HG02943 (cell line): ENCODE measurements at regions not wholly inside any gene's neighbourhood (a gene's known extent, or its start where the extent isn't known, plus 50 kb on each side); places are given as distances from the start of the nearest gene placed in this dataset.
A peak's percentile ranks its signal among the peaks of the same experiment; 100 is the strongest.

Experiments
- ATAC-seq: cut with Tn5 transposase; IDR thresholded peaks from one replicate; pipeline ENCODE4 v1.9.1; 2021; ENCODE audit warnings: mild to moderate bottlenecking, low read depth, moderate library complexity; ENCODE audit not compliant: unreplicated experiment

DNA sequence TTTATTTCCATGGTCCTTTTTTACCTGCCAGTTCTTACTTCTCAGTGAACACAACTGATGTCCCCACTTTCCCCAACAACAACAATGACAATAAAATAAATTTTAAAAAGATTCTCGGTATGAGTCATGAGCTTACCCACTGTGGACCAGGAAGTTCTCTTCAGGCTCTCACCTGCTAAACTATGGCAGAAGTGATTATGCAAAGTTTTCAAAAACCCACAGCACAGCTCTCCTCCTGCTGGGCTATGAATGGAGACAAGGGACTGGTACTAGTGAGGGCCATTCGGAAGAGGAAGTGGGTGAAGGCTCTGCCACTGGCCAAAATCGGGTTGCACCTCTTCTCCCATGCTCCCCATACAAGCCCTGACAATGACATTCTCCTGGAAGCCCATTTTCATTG lies 429.4 kb downstream of the PIK3R1 start:
- peak; percentile 98 for ATAC-seq

DNA sequence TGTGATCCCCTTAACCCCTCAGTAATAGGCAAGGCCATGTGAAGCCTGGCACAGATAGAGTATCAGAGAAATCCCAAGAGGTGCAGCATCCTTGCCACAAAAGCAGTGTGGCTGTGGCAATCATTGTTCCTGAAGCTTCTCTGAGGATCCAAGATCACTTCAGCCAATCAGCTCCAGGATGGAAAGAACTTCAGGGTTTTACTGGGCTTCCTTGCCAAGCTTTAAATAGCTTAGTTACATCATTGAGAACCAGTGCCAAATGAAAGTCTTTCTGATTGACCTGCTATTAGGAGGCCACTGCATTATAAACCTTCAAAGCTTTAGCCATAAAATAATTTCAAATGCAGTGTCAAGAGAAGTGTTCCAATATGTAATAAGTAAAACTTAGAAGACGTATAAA lies 430.6 kb downstream of the PIK3R1 start:
- no peak for ATAC-seq

DNA sequence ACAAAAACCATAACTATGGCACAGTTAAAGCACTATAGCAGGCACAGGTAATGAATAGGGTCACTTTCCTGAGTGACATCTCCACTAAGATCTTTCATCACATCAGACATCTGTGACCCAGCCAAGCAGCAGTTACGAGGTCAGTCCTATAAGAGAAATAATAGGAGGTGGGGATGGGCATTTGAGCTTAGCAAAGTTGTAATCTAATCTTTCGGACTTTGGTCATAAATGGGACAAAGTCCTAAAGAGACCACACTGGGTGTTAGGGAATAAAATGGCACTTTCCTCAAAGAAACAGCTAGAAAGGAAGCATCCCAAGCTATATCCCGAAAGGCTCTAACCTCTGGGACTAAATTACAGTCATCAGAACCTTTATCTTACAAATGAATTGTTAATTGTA lies 432.2 kb downstream of the PIK3R1 start:
- ATAC-seq = no peak

DNA sequence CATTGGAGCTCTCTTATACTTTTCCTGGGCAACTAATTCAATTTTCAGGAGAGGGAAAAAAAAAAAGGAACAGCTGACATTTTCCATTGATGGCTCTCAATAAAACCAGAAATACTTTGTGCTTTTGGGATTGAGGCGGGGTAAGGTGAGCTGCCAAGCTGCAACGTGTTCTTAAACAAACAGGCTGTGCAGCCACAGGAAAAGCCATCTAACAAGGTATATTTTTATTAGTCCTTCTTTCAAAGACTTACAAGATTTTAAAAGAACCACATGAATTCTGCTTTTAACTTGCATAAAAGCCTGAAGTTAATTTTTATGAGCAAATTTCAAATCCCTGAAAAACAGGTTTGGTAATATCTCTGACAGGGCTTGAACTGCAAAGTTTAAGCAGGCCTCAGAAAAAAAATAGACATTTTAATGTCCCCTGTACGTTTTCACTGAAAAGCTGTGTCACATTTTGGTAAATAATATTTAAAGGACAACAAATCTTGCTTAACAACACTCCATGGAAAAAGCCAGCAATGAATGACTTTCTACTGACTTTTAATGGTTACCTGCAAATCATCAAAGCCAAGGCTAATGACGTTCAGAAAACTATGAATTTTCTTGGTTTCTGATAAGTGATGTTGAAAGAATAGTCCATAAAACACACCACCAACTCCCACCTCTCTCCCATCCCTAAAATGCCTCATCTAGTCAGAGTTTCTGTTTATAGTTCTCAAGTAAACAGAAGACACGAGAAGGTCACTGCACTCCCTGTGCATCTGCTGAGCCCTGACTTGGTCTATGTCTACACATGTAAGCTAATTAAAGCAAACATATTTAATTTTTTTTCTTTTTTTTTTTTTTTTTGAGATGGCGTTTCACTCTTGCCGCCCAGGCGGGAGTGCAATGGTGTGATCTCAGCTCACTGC lies 433.6 kb downstream of the PIK3R1 start:
- ATAC-seq = no peak

DNA sequence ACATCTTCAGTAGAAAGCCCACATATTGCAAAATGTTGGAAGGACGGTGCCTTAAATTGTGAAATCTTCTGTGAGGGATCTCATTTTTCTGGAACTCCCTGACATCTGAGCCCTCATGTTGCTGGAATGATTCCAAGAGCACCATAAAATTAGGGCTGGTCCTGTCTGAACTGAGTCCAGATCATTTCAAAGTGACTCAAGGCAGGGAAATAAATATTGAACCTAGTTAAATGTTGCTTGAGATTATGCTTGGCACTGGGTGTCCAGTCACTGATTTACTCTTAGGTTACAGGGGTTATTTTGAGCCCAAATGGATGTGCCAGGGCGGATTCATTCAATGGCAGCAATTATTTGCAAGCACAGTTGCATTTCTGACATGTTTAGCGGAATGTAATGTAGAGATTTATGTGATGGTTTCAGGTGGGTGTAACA lies 437.0 kb downstream of the PIK3R1 start:
- no peak for ATAC-seq

- no peak for ATAC-seq
Measured at GRCh38 chr5:68653471-68653870, 437.9 kb downstream of the PIK3R1 start.

GRCh38 chr5:68657055-68657961 lies 436.5 kb upstream of the SLC30A5 start:
- ATAC-seq = no peak

GRCh38 chr5:68658810-68659372 lies 434.9 kb upstream of the SLC30A5 start:
- ATAC-seq = no peak

DNA sequence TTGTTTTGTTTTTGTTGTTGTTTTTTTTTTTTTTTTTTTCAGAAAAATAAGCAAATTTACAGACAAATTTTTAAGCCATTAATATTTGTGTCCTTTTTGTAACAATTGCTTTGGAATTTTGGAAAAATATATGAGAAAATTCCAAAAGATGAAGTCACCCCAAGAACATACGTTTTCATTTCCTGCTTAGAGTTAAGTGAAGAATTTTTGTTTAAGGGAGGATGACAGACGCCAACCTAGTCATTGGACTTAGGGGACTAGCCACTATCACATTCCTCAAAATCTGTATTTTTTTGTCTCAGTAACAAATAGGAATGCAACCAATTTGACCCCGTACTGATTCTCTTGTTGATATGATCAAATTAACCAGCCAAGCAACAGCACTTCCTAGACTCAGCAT lies 433.9 kb upstream of the SLC30A5 start:
- no peak for ATAC-seq

DNA sequence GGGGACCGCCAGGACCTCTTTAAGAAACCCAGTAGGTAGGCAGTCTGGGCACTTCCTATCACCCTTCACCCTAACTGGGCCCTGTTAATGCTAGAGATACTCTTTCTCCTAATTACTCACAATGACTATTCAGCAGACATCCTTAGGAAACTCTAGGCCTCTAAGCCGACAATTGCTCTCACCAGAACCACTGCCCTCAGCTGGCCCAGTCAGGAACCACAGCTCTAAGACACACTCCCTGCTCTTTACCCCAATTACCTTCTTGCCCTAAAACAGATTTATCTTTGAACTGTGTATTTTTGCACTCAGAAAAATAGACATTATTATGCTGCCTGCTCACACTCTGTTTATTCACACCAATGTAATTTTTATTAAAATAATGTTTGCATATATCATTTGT lies 432.6 kb upstream of the SLC30A5 start:
- no peak for ATAC-seq

GRCh38 chr5:68662804-68663307 lies 431.0 kb upstream of the SLC30A5 start:
- no peak for ATAC-seq

GRCh38 chr5:68669864-68670575 lies 423.8 kb upstream of the SLC30A5 start:
- no peak for ATAC-seq

DNA sequence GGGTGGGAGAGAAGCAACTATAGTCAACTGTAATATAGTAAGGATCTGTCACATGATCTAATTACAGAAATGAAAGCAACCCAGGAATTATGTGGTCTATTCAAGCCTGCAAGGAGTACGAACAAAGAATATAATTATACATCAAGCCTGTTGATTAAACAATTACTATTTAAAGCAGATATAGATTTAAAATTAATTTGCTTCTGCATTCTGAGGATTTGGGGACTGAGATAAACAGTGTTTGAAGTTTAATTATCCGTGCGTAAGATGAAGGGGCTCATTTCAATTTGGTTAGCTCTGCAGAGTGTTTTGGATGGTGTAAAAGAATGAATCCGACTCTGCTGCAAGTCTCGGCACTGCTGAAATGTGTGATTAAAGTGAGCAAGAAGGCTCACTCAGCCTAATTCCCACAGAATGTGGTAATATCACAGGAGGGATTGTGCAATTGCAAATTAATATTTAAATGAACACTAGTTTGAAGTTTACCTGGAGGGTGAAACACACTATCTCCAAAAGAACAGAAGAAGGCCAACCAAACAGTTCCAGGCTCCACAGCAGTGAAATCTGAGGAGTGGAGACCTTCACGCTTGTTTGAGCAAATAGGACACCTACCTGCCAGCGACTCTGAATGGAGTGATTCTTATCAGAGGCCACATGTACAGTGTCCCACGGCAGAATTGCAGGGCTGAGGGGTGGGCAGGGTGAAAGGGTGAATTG lies 420.6 kb upstream of the SLC30A5 start:
- ATAC-seq = no peak

- no peak for ATAC-seq
Measured at GRCh38 chr5:68673823-68674180, 420.0 kb upstream of the SLC30A5 start.

DNA sequence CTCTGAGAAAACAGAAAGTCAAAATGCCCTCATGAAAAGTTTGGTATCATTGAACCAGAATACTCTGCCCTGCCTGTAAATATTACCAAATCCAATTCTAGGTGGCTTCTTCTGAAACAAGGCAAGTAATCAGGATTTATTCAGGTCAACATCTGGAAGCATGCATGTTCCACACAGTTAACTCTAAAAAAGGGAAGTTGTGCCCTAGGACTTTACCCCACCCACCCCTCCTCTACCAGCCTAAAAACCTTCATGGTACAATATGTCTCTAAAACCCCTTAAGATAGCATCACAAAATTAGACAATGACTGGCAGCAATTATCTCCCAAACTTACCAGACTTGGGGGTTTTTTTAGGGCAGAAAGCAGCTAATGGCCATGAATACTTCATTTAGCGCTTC lies 414.8 kb upstream of the SLC30A5 start:
- ATAC-seq = no peak

DNA sequence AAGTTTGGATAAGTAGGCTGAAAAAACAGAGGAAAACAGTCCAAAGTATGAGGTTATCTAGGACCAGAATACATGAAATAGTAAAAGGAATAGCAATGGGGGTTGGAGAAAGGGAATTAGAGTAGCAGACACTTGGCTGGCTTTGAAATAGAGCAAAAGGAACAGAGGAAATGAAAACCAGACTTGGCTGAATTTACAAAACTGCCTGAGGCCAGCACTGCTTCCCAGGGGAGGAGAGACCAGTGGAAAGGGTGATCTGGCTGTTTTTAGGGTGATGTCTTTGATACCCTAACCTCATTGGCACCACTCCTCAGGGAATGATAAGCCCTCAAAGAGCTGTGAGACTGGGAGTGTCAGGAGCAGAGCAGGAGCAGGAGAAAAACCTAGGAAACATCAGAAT lies 413.4 kb upstream of the SLC30A5 start:
- no peak for ATAC-seq

- no peak for ATAC-seq
Measured at GRCh38 chr5:68681929-68682328, 411.9 kb upstream of the SLC30A5 start.

DNA sequence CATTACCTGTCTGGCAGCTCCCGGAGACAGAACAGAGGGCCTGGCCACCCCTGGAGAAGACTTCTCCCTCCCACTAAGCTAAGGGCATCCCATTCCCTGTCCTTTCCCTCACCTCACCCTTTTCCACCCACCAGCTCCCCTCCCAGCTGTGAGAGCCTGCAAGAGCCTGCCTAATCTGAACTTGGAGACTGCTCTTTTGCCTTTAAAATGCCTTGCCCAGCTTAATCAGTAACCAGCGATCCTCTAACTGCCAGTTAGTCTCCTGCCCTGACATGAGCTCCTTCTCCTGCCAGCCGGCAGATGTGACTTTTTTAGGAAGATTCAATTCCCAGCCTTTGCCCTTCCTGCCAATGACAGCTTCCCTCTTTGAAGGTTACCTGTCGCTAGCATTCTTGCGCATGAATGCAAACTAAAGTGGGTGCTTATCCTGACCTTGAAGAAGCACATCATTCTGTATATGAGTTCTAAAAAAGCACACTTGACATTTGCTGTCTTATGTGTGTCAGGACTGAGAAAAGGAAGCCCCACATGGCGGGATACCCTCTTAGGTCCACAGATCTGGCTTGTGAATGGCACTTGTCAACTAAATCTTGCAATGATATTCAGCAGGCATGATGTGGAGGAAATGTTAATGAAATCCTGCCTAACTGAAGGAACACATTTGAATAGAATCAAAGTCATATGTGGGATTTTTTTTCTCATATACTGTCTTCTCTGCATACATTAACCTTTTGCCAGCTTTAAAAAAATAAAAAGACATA lies 411.2 kb upstream of the SLC30A5 start:
- no peak for ATAC-seq

GRCh38 chr5:68683632-68684036 lies 410.2 kb upstream of the SLC30A5 start:
- no peak for ATAC-seq
